A673 (cell line): ENCODE measurements at regions not wholly inside any gene's neighbourhood (a gene's known extent, or its start where the extent isn't known, plus 50 kb on each side); places are given as distances from the start of the nearest gene placed in this dataset.

Experiments used
- EZH2 ChIP-seq: fragments of 200-600 bp; sonication (generic); IDR thresholded peaks from 2 replicates; pipeline ENCODE4 v1.6.1; 2017; ENCODE audit warnings: borderline replicate concordance, low read depth, mild to moderate bottlenecking, mixed read lengths, antibody characterized with exemption, low read length; ENCODE audit not compliant: poor library complexity, severe bottlenecking
- TF ChIP-seq, protein P1 (sequence below): fragments of 300-800, 200-600 bp; sonication (generic); conservative IDR thresholded peaks from 2 replicates; pipeline ENCODE4 v1.5.1; 2017; ENCODE audit warnings: low read depth, mild to moderate bottlenecking, antibody characterized with exemption, low read length, moderate library complexity, mixed read lengths

DNA sequence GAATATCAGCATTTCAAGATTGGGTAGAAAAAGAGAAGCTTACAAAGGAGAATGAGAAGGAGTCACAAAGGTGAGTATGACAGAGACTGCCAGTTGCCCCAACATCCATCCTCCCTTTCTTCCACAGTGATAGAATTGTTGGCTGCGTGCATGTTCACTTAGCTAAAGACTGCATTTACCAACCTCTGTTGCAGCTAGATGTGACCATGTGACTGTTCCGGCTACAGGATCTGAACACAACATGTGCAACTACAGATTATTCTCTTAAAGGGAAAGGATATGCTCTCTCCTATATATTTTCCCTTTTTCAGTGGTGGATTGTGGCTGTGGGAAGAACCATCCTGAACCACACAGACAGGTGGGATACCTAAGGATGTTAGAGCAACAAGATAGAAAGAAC lies 60.5 kb upstream of the ZNRF2 start:
- TF ChIP-seq, protein P1, sequence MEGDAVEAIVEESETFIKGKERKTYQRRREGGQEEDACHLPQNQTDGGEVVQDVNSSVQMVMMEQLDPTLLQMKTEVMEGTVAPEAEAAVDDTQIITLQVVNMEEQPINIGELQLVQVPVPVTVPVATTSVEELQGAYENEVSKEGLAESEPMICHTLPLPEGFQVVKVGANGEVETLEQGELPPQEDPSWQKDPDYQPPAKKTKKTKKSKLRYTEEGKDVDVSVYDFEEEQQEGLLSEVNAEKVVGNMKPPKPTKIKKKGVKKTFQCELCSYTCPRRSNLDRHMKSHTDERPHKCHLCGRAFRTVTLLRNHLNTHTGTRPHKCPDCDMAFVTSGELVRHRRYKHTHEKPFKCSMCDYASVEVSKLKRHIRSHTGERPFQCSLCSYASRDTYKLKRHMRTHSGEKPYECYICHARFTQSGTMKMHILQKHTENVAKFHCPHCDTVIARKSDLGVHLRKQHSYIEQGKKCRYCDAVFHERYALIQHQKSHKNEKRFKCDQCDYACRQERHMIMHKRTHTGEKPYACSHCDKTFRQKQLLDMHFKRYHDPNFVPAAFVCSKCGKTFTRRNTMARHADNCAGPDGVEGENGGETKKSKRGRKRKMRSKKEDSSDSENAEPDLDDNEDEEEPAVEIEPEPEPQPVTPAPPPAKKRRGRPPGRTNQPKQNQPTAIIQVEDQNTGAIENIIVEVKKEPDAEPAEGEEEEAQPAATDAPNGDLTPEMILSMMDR = no peak
- no peak for TF ChIP-seq EZH2
